GM21723 (cell line): ENCODE measurements at regions not wholly inside any gene's neighbourhood (a gene's known extent, or its start where the extent isn't known, plus 50 kb on each side); places are given as distances from the start of the nearest gene placed in this dataset.
A peak's percentile ranks its signal among the peaks of the same experiment; 100 is the strongest.

Experiments
- ATAC-seq: cut with Tn5 transposase; IDR thresholded peaks from one replicate; pipeline ENCODE4 v1.9.1; 2021; ENCODE audit warnings: mild to moderate bottlenecking, moderate library complexity; ENCODE audit not compliant: unreplicated experiment

GRCh38 chr6:28585335-28585734, 59.7 kb downstream of the GPX5 start:
- no peak for ATAC-seq

GRCh38 chr6:28586324-28586723, 60.6 kb downstream of the GPX5 start:
- no peak for ATAC-seq

GRCh38 chr6:28586962-28587745, 61.5 kb downstream of the GPX5 start:
- ATAC-seq = peak; percentile 83

- no peak for ATAC-seq
Observed at GRCh38 chr6:28587746-28588075, 62.0 kb downstream of the GPX5 start.

- no peak for ATAC-seq
Observed at GRCh38 chr6:28588666-28589065, 63.0 kb downstream of the GPX5 start.

GRCh38 chr6:28589234-28589956, 63.7 kb downstream of the GPX5 start:
- ATAC-seq = peak; percentile 68

- ATAC-seq = no peak
Observed at GRCh38 chr6:28589957-28590349, 64.3 kb downstream of the GPX5 start.

GRCh38 chr6:28597217-28597835, 71.6 kb downstream of the GPX5 start:
- no peak for ATAC-seq

GRCh38 chr6:28597924-28598722, 72.4 kb downstream of the GPX5 start:
- no peak for ATAC-seq

GRCh38 chr6:28598757-28599686, 73.3 kb downstream of the GPX5 start:
- no peak for ATAC-seq

- ATAC-seq = no peak
Observed at GRCh38 chr6:28600245-28600644, 74.6 kb downstream of the GPX5 start.

GRCh38 chr6:28603891-28604290, 78.2 kb downstream of the GPX5 start:
- no peak for ATAC-seq

- ATAC-seq = peak; percentile 67
Observed at GRCh38 chr6:28606424-28607391, 81.0 kb downstream of the GPX5 start.

- ATAC-seq = no peak
Observed at GRCh38 chr6:28607990-28608389, 82.3 kb downstream of the GPX5 start.

GRCh38 chr6:28609672-28610071, 84.0 kb downstream of the GPX5 start:
- no peak for ATAC-seq

GRCh38 chr6:28615616-28615954, 89.9 kb downstream of the GPX5 start:
- ATAC-seq = no peak

GRCh38 chr6:28615955-28616747, 90.5 kb downstream of the GPX5 start:
- no peak for ATAC-seq

- no peak for ATAC-seq
Observed at GRCh38 chr6:28618898-28619555, 93.3 kb downstream of the GPX5 start.
